ENCODE measurements at regions not wholly inside any gene's neighbourhood (a gene's known extent, or its start where the extent isn't known, plus 50 kb on each side); places are given as distances from the start of the nearest gene placed in this dataset.

DNA sequence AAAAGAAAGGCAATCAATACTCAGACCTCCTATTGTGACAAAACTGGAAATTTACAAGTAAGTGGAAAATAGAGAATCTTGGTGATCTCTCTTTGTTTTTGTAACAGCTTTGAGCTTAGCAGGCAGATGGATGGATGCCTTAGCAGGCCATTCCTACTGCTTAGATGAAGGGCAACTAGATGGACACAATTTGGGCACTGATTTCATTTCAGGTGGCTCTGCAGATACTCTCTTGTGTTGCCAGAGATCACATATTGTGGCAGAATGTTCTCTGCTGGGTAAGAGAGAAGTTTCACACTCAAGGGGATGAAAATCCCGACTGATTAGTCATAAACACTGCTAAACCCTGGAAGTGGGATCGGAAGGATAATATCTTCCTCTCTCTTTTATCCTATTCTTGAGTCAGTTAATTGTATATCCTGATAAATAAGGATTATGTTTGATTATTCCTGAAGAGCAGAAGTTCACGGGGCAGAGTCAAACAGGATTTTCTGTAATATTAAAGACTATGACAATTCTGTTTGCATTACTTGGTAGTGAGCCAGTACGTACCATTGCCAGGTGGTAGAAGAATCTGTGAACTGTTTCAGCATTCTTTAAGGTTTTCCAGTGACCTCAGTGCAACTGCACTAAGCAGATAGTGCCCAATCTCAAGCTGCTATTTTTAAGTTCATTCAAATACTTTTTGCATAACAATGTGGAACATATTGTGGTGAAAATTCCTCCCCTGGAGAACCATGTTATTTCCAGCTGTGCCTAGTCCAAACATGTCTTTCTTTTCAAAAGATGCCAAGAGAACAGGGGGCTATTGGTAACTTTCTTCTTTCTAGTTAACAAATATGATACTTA lies 974.3 kb downstream of the FSTL5 start:
- no peak overlapping the region for H3K4me3 ChIP-seq
- H3K36me3 ChIP-seq (replicated peaks in 1 of 2; ENCODE audit: insufficient read depth in 1 of 2, low read depth in 2 of 2) = no peaks in the 10 kb centered on the region
- WGBS, 2 donors = 54 to 75% methylated on average over 4 of the region's 4 CpGs
- DNase-seq (no peak), ATAC-seq (no peak)
- H3K4me1 ChIP-seq = no peaks in the 10 kb centered on the region
- TF ChIP-seq CTCF (IDR thresholded peaks at IDR 0.05) (no peak), POLR2A (IDR thresholded peaks at IDR 0.05) (no peak)
- intact Hi-C loops (cut with DNase I) = no loop called here
- no peak overlapping the region for H3K27ac ChIP-seq
- no peaks in the 10 kb centered on the region for H3K9me3 ChIP-seq
- H3K27me3 ChIP-seq = no peaks in the 10 kb centered on the region

GRCh38 chr4:161188578-161188977 lies 975.2 kb downstream of the FSTL5 start:
- TF ChIP-seq CTCF (IDR thresholded peaks at IDR 0.05) (no peak), POLR2A (IDR thresholded peaks at IDR 0.05) (no peak)
- Histone ChIP-seq H3K27me3 (no peaks in the 10 kb centered on the region), H3K9me3 (no peaks in the 10 kb centered on the region), H3K4me1 (peaks cover 4% of the 10 kb centered on the region), H3K27ac (no peak overlapping the region), H3K4me3 (no peak overlapping the region), H3K36me3 (replicated peaks in 1 of 2; ENCODE audit: insufficient read depth in 1 of 2, low read depth in 2 of 2) (no peaks in the 10 kb centered on the region)
- ATAC-seq = no peak
- WGBS, 2 donors = 90 to 94% methylated on average over 6 of the region's 6 CpGs
- no peak for DNase-seq
- intact Hi-C loops (cut with DNase I) = no loop called here

- intact Hi-C loops (cut with DNase I) = no loop called here
- DNase-seq (no peak), ATAC-seq (no peak)
- Histone ChIP-seq H3K27me3 (no peaks in the 10 kb centered on the region), H3K27ac (no peak overlapping the region), H3K4me3 (no peak overlapping the region), H3K4me1 (peaks cover 10% of the 10 kb centered on the region), H3K9me3 (no peaks in the 10 kb centered on the region), H3K36me3 (replicated peaks in 1 of 2; ENCODE audit: insufficient read depth in 1 of 2, low read depth in 2 of 2) (no peaks in the 10 kb centered on the region)
- TF ChIP-seq CTCF (IDR thresholded peaks at IDR 0.05) = no peak
- 94 to 97% methylated on average over 1 of the region's 1 CpG for WGBS, 2 donors
Measured at GRCh38 chr4:161187569-161187968, 976.2 kb downstream of the FSTL5 start.

DNA sequence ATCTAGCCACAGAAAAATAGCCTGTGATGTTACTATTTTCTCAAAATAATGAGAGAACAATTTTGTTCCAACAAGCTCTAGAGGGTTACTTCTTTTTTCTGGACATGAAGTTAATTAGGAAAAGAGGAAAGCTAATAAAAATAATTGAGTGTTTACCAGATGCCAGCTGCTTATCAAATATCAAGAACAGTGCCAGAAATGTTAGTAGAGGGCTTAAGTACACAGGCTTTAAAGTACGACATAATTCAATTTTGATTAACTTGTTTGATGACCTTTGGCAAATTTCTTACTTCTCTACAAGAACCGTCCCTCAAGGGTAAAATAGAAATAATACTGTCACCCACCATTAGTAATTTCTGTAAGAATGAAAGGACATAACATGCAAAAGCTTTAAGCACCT lies 977.0 kb downstream of the FSTL5 start:
- ATAC-seq (no peak), DNase-seq (no peak)
- Histone ChIP-seq H3K36me3 (replicated peaks in 1 of 2; ENCODE audit: insufficient read depth in 1 of 2, low read depth in 2 of 2) (no peaks in the 10 kb centered on the region), H3K4me1 (peaks cover 10% of the 10 kb centered on the region), H3K4me3 (no peak overlapping the region), H3K27ac (no peak overlapping the region), H3K27me3 (no peaks in the 10 kb centered on the region), H3K9me3 (no peaks in the 10 kb centered on the region)
- 8 to 22% methylated on average over 2 of the region's 2 CpGs for WGBS, 2 donors
- intact Hi-C loops (cut with DNase I) = no loop called here
- TF ChIP-seq POLR2A (IDR thresholded peaks at IDR 0.05) (no peak), CTCF (IDR thresholded peaks at IDR 0.05) (no peak)

- DNase-seq (no peak), ATAC-seq (no peak)
- 74 to 81% methylated on average over 1 of the region's 1 CpG for WGBS, 2 donors
- no peaks in the 10 kb centered on the region for H3K27me3 ChIP-seq
- intact Hi-C loops (cut with DNase I) = no loop called here
- no peaks in the 10 kb centered on the region for H3K9me3 ChIP-seq
- no peak for TF ChIP-seq POLR2A (IDR thresholded peaks at IDR 0.05)
- TF ChIP-seq CTCF (IDR thresholded peaks at IDR 0.05) = no peak
- H3K4me1 ChIP-seq = peaks cover 10% of the 10 kb centered on the region
- no peak overlapping the region for H3K27ac ChIP-seq
- H3K36me3 ChIP-seq (replicated peaks in 1 of 2; ENCODE audit: insufficient read depth in 1 of 2, low read depth in 2 of 2) = no peaks in the 10 kb centered on the region
- H3K4me3 ChIP-seq = no peak overlapping the region
Measured at GRCh38 chr4:161186012-161186411, 977.8 kb downstream of the FSTL5 start.
